MM.1S (cell line): ENCODE measurements at regions not wholly inside any gene's neighbourhood (a gene's known extent, or its start where the extent isn't known, plus 50 kb on each side); places are given as distances from the start of the nearest gene placed in this dataset.

Experiments used
- DNase-seq: peaks from one replicate; pipeline ENCODE4 v3.0.0-alpha.2; 2015
- H2AFZ ChIP-seq: fragments of 300-600 bp; sonication (generic); 2 replicates; pipeline ENCODE4 v1.6.0; 2016; ENCODE audit warnings: antibody characterized with exemption, low read length
- H3F3A ChIP-seq: fragments of 300-600 bp; sonication (generic); 2 replicates; pipeline ENCODE4 v1.6.1; 2016; ENCODE audit warnings: mild to moderate bottlenecking, antibody characterized with exemption, low read length, moderate library complexity, mixed read lengths; ENCODE audit not compliant: insufficient read depth
- H3K27ac ChIP-seq: fragments of 300-600 bp; sonication (generic); 2 replicates; pipeline ENCODE4 v1.5.1; 2016; ENCODE audit warnings: mild to moderate bottlenecking, low read length
- H3K27me3 ChIP-seq: fragments of 300-600 bp; sonication (generic); replicated peaks from 2 replicates; pipeline ENCODE4 v1.6.0; 2016; ENCODE audit warnings: low read length; ENCODE audit not compliant: insufficient read depth
- H3K36me3 ChIP-seq: fragments of 300-600 bp; sonication (generic); replicated peaks from 2 replicates; pipeline ENCODE4 v1.6.1; 2016; ENCODE audit warnings: mild to moderate bottlenecking, low read length, mixed read lengths; ENCODE audit not compliant: insufficient read depth
- H3K4me1 ChIP-seq: fragments of 300-600 bp; sonication (generic); 2 replicates; pipeline ENCODE4 v1.6.1; 2016; ENCODE audit warnings: low read length, mixed read lengths
- H3K4me2 ChIP-seq: fragments of 300-600 bp; sonication (generic); 2 replicates; pipeline ENCODE4 v1.6.0; 2016; ENCODE audit warnings: low read depth, low read length
- H3K4me3 ChIP-seq: fragments of 300-600 bp; sonication (generic); 2 replicates; pipeline ENCODE4 v1.5.1; 2016; ENCODE audit warnings: low read length, mixed read lengths
- H3K79me2 ChIP-seq: fragments of 300-600 bp; sonication (generic); 2 replicates; pipeline ENCODE4 v1.6.1; 2016; ENCODE audit warnings: mixed run types, low read length, mixed read lengths
- H3K9ac ChIP-seq: fragments of 300-600 bp; sonication (generic); 2 replicates; pipeline ENCODE4 v1.6.1; 2016; ENCODE audit warnings: low read length, mixed read lengths
- H3K9me2 ChIP-seq: fragments of 300-600 bp; sonication (generic); replicated peaks from 2 replicates; pipeline ENCODE4 v1.6.1; 2016; ENCODE audit warnings: mild to moderate bottlenecking, low read length, mixed read lengths; ENCODE audit not compliant: insufficient read depth
- H3K9me3 ChIP-seq: fragments of 300-600 bp; sonication (generic); replicated peaks from 2 replicates; pipeline ENCODE4 v1.6.1; 2016; ENCODE audit warnings: mild to moderate bottlenecking, low read length, mixed read lengths; ENCODE audit not compliant: insufficient read depth
- H4K20me1 ChIP-seq: fragments of 300-600 bp; sonication (generic); 2 replicates; pipeline ENCODE4 v1.6.1; 2016; ENCODE audit warnings: mild to moderate bottlenecking, low read length, moderate library complexity, mixed read lengths; ENCODE audit not compliant: insufficient read depth
- CTCF ChIP-seq: fragments of 300-600 bp; sonication (generic); IDR thresholded peaks from 2 replicates; pipeline ENCODE4 v1.5.1; 2016; ENCODE audit warnings: antibody characterized with exemption, low read length, mixed read lengths
- EZH2 ChIP-seq: fragments of 300-600 bp; sonication (generic); optimal IDR thresholded peaks from 2 replicates; pipeline ENCODE3; 2017; ENCODE audit warnings: low read depth, mild to moderate bottlenecking, antibody characterized with exemption, low read length, mixed read lengths
- EZH2phosphoT487 ChIP-seq: fragments of 300-600 bp; sonication (generic); IDR thresholded peaks from 2 replicates; pipeline ENCODE4 v1.6.1; 2018; ENCODE audit warnings: antibody characterized with exemption, low read length

GRCh38 chr11:130620548-130620947 lies 172.1 kb downstream of the ADAMTS15 start:
- TF ChIP-seq EZH2 (no peak), CTCF (no peak), EZH2phosphoT487 (no peak)
- no peaks in the 10 kb centered on the region for H4K20me1 ChIP-seq
- no peaks in the 10 kb centered on the region for H3F3A ChIP-seq
- DNase-seq: no peak
- no peak overlapping the region for H3K27ac ChIP-seq
- H3K79me2 ChIP-seq: no peaks in the 10 kb centered on the region
- no peaks in the 10 kb centered on the region for H3K27me3 ChIP-seq
- H3K9me2 ChIP-seq: no peaks in the 10 kb centered on the region
- H3K9me3 ChIP-seq: no peaks in the 10 kb centered on the region
- no peak overlapping the region for H3K9ac ChIP-seq
- no peaks in the 10 kb centered on the region for H3K4me1 ChIP-seq
- no peak overlapping the region for H3K4me2 ChIP-seq
- no peak overlapping the region for H3K4me3 ChIP-seq
- no peak overlapping the region for H2AFZ ChIP-seq
- H3K36me3 ChIP-seq: no peaks in the 10 kb centered on the region

GRCh38 chr11:130622141-130622542 lies 173.7 kb downstream of the ADAMTS15 start:
- no peaks in the 10 kb centered on the region for H3K36me3 ChIP-seq
- no peak overlapping the region for H2AFZ ChIP-seq
- TF ChIP-seq CTCF (no peak), EZH2phosphoT487 (no peak), EZH2 (no peak)
- no peak overlapping the region for H3K4me3 ChIP-seq
- no peaks in the 10 kb centered on the region for H3K79me2 ChIP-seq
- H3K27ac ChIP-seq: no peak overlapping the region
- H3K27me3 ChIP-seq: no peaks in the 10 kb centered on the region
- no peaks in the 10 kb centered on the region for H4K20me1 ChIP-seq
- DNase-seq: no peak
- H3F3A ChIP-seq: no peaks in the 10 kb centered on the region
- H3K4me1 ChIP-seq: no peaks in the 10 kb centered on the region
- H3K9ac ChIP-seq: no peak overlapping the region
- no peaks in the 10 kb centered on the region for H3K9me3 ChIP-seq
- no peak overlapping the region for H3K4me2 ChIP-seq
- no peaks in the 10 kb centered on the region for H3K9me2 ChIP-seq

GRCh38 chr11:130623670-130624668 lies 175.5 kb downstream of the ADAMTS15 start:
- no peak for DNase-seq

More at GRCh38 chr11:130623670-130624668, 175.5 kb downstream of the ADAMTS15 start:
- no peaks in the 10 kb centered on the region for H3K27me3 ChIP-seq
- no peak overlapping the region for H3K4me3 ChIP-seq
- H3K36me3 ChIP-seq: no peaks in the 10 kb centered on the region
- no peaks in the 10 kb centered on the region for H3F3A ChIP-seq
- no peak overlapping the region for H2AFZ ChIP-seq
- no peaks in the 10 kb centered on the region for H4K20me1 ChIP-seq
- H3K9me2 ChIP-seq: no peaks in the 10 kb centered on the region
- no peak overlapping the region for H3K9ac ChIP-seq
- no peaks in the 10 kb centered on the region for H3K79me2 ChIP-seq
- TF ChIP-seq EZH2phosphoT487: no peak
- no peak for TF ChIP-seq CTCF
- TF ChIP-seq EZH2: no peak
- no peak overlapping the region for H3K4me2 ChIP-seq
- H3K9me3 ChIP-seq: no peaks in the 10 kb centered on the region
- no peaks in the 10 kb centered on the region for H3K4me1 ChIP-seq
- H3K27ac ChIP-seq: no peak overlapping the region
